Suppressor macrophage treated with lipopolysaccharide for 1 hour (primary cell): ENCODE measurements at regions not wholly inside any gene's neighbourhood (a gene's known extent, or its start where the extent isn't known, plus 50 kb on each side); places are given as distances from the start of the nearest gene placed in this dataset.
A peak's percentile ranks its signal among the peaks of the same experiment; 100 is the strongest.
"Not testable (repeated sequence)": the region's sequence is repeated elsewhere in the genome, so short reads cannot be mapped to it uniquely, and the experiment has no call there.

Experiments
- DNase-seq, 3 donors: peaks; one replicate each; pipeline ENCODE4 v3.0.0-alpha.2; 2020 to 2022

DNA sequence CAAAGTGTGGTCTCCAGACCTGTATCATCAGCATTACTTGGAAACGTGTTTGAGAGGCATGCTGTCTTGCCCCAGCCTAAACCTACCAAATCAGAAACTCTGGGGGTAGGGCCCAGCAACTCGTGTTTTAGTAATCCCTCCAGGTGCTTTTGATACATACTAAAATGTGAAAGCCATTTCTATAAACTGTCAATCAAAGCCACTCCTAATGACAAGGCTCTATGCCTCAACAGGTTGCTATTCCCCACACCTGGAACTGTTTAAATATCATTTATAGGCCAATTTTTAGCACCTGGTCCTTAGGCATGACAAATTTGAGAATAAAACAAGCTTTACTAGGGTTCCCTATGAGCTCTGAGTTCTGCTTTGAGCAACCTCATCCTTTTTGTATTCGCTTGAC is 158.7 kb upstream of the NR5A2 start:
- DNase-seq, result no peak

DNA sequence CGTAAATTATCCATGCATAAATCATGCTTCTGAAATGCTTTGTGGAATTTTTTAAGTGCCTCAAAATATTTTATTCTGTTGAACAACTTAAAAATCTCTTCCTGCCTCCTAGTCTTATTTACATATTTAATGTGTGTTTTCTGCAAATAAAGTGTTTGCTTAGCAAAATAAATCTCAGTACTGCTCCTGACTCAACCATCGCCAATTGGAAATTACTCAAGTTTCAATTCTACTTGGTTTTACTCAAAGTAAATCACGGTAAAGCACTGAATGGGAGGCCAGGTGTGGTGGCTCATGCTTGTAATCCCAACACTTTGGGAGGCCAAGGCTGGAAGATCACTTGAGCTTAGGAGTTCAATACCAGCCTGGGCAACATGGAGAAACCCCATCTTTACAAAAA is 152.2 kb upstream of the NR5A2 start:
- DNase-seq, result no peak

DNA sequence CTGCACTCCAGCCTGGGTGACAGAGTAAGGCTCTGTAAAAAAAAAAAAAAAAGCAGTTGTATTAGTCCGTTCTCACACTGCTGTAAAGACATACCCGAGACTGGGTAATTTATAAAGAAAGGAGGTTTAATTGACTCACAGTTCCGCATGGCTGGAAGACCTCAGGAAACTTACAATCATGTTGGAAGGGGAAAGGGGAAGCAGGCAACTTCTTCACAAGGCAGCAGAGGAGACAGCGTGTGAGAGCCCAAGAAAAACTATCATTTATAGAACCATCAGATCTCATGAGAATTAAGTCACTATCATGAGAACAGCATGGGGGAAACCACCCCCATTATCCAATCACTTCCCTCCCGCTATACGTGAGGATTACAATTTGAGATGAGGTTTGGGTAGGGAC is 151.7 kb upstream of the NR5A2 start:
- DNase-seq, result peak in 2 of 3 donors; percentile 24 to 27

DNA sequence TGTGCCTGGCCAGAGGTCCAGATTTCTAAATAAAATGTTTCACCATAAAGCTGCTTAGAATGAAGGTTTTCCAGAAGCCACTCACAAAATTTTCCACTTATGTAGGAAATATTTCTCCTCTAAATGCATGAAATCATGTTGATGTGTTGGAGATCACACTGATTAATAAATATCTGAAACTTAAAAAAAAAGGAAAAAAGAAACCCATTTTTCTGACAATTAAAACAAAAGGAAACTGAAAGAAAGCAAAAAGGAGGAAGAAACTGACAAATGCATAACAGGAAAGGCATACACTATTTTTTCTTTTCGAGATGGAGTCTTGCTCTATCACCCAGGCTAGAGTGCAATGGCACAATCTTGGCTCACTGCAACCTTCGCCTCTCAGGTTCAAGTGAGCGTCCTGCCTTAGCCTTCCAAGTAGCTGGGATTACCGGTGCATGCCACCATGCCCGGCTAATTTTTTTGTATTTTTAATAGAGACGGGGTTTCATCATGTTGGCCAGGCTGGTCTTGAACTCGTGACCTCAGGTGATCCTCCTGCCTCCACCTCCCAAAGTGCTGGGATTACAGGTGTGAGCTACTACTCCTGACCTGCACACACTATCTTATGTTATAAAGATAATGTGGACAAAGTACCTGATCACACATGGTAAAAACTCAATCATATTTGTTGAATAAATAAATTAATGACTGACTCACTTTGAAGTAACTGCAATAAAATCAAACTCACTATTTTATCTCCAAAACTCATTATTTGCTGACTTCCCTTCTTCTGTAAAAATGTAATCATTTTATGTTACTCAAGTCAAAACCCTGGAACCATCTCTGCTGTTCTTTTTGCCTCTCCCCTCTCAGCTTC is 149.8 kb upstream of the NR5A2 start:
- peak in 2 of 3 donors; percentile 46 to 61 for DNase-seq

DNA sequence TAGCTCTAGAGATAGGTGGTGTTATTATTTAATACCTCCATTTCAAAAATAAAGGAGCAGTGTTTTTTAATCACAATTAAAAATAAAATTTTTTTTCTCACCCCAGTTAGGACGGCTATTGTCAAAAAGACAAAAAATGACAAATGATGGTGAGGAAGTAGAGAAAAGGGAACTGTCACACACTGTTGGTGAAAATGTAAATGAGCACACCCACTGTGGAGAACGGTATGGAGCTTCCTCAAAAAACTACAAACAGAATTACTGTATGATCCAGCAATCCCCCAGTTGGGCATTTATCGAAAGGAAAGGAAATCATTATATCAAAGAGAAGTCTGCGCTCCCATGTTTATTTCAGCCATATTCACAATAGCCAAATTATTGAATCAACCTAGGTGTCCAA is 148.7 kb upstream of the NR5A2 start:
- peak; percentile 61 to 78 (median 77) for DNase-seq

DNA sequence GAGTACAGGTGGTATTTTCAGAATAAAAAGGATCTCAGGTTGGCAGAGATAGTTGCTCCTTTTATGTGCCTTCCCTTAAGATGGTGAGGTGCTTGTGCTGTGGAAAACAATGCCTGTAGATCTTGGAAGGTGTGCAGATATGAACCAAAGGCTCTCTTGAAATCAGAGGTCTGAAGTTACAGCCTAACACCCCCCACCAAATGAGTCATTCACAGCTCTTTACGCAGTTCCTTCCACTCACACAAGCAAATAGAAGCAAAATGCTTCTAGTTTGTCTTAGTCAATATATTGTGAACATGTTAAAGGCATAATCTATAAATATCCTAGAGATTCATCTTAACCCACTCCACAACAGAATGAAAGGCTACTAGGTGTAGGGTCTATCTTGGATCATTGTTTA is 128.9 kb upstream of the NR5A2 start:
- DNase-seq, result peak in 2 of 3 donors; percentile 21 to 32

DNA sequence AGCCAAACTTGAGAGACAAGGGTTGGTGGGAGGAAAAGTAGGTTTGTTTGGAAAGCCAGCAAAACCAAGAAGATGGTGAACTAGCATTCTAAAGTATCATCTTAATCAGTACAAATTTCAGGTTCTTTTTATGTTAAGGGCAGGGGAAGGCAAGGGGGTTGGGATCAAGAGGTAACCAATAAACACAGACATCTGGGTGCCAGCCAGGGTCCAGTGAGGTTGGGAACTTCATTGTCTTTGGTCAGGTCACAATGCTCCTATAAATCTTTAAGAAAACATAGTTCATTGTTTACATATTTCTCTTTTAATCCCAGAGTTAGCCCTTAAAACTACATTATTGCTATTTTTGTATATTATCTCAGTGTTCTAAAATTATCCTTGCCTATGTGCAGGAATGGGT is 126.2 kb upstream of the NR5A2 start:
- DNase-seq, result no peak

DNA sequence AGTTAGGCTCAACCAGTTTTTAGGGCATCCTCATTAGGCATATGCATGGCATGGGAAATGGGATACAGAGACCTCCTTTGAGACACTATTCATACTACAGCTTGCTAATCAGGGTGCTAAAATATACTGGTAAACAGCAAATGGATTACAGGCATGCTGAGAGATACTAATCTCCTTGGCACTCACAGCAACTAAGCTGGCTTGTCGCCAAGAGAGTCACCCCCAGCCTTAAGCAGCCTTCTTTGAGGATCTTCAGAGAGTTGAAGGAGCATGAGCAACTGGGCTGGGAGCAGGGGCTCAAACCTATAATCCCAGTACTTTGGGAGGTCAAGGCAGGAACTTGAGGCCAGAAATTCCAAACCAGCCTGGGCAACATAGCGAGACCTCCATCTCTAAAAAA is 120.1 kb upstream of the NR5A2 start:
- no peak for DNase-seq

DNA sequence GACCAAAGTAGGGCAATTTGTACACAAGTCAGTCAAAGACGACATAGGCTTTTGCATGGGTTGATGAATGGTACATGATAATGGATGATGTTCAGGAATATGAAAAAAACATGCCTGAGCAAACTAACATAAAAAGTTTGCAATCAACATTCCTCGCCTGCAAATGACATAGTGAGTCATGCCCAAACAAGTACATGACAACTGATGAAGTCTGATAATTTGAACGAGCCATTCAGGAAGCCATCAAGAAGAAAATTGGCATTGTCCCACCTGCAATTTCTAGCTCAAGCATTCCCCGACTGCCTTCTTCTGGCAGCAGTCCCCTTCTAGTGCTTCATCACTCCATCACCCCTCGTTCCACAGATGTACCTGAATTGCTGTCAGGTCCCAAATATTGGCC is 118.4 kb upstream of the NR5A2 start:
- no peak for DNase-seq

DNA sequence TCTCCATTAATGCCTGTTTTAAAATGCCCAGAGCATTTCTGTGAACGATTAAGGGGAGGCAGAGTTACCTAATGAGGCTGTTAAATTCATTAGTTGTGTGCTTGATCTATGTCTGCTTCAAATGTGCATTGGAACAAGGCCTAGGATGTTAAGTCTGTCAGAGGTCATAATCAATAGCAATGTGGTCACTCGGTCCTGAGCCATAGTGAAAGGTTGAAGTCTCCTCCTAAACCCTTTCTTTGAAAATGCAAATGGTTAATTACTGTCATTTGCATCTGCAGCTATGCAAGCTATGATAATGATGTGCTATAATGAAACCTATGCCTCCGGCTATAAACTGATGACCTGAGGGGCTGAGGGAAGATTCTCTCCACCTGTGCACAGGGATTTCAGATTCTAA is 114.2 kb upstream of the NR5A2 start:
- no peak for DNase-seq

DNA sequence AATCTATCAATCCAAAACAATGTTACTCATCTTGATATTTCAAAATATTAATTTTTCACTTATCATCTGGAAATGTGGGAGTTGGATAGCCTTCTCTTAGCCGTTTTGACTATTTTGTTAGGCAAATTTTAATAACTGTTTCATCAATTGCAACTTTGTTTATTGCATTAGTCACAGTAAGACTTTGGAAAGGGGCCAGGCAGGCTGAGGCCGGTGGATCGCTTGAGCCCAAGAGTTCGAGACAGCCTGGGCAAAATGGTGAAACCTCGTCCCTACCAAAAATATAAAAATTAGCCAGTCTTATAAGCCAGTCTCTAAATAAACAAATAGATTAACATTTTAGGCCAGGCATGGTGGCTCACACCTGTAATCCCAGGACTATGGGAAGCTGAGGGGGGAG is 113.0 kb upstream of the NR5A2 start:
- DNase-seq, result no peak

DNA sequence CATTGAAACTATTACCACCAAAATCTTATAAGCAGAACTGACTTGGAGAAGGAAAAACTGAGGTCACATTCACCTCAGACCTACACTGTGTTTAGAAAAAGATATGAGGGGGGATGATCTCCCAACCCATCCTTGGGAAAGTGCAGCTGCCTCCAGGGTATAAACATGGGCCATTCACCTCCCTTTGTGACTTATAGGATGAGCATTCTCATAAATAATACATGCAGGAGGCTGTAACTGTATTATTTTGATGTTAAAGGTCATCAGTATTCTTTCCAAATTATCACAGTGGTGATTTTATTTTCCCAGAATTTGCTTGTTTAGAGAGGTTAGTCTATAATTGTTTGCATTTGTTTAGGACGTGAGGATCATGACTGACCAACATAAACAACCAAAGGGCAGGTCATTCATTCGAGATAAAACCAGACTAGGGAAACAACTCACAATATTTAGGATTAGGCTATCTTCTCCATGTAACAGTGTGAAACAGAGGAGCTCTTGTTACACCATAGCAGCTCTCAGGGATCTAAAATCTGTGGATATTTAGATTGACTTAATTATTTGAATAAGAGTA is 109.2 kb upstream of the NR5A2 start:
- DNase-seq, result no peak

DNA sequence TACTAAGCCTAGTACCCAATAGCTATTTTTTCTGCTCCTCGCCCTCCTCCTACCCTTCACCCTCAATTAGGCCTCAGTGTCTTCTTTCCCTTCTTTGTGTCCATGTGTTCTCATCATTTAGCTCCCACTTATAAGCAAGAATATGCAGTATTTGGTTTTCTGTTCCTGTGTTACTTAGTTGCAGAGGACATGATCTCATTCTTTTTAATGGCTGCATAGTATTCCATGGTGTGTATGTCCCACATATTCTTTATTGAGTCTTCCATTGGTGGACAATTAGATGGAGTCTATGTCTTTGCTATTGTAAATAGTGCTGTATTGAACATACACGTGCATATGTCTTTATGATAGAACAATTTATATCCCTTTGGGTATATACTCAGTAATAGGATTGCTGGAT is 106.9 kb upstream of the NR5A2 start:
- DNase-seq, result no peak

DNA sequence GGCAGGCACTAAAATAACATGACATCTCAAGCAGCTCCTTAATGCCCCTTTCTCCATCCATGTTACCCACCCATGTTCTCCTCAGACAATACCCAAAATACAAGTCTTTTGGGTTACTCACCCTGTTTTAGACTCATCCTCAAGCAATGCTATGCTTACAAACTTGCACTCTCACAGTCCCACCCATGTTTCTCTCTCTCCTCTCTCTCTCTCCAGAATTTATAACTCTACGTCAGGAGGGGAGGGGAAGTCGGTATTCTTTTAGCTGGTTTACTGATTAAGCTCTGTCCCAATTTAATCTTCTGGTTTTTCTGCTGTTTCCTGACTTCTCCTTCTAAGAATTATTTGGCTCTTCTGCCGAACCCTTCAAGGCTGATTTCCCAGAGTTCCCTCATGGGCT is 98.0 kb upstream of the NR5A2 start:
- no peak for DNase-seq

DNA sequence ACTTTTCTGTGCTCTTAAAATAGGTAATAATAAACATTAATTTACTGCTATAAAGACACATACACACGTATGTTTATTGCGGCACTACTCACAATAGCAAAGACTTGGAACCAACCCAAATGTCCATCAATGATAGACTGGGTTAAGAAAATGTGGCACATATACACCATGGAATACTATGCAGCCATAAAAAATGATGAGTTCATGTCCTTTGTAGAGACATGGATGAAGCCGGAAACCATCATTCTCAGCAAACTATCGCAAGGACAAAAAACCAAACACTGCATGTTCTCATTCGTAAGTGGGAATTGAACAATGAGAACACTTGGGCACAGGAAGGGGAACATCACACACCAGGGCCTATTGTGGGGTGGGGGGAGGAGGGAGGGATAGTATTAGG is 97.4 kb upstream of the NR5A2 start:
- DNase-seq, result not testable (repeated sequence)

DNA sequence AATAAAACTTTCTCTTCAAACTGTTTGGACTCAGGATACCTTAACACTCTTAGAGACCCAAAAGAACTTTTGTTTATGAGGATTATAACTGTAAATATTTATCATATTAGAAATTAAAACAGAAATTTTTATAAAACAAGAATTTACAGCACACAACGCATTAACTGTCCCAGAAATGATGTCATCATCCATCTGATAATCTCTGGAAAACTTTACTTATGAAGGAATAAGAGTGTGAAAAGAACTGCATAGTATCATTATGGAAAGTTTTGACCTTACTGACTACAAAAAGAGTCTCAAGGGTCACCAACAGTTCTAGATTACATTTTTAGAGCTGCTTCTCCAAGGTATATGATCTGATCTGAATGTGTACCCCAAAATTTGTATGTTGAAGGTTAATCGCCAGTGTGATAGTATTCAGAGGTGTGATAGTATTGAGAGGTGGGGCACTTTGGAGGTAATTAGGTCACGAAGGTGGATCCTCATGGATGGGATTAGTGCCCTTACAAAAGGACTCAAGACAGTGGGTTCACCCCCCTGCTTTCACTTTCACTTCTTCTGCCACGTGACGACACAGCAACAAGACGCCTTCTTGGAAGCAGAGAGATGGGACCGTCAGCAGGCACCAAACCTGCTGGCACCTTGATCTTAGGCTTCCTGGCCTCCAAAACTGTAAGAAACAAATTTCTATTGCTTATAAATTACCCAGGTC is 95.7 kb upstream of the NR5A2 start:
- DNase-seq, result peak; percentile 48 to 63 (median 55)

DNA sequence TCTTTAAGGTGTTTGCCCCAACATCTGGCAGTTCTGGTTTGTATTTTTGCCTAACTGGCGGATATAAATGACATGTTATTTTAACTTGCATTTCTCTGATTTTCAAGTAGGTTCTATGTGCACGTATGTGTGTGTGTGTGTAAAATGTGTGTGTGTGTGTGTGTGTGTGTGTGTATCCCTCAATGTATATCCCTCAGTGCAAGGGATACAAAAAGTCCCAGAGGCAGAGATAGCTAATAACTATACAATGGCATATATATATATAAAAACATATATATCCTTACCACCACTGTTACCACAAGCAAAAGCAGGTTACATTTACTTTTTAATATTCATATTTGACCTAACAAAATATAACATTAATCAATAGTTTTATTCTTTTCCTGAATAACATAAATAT is 95.0 kb upstream of the NR5A2 start:
- no peak for DNase-seq

DNA sequence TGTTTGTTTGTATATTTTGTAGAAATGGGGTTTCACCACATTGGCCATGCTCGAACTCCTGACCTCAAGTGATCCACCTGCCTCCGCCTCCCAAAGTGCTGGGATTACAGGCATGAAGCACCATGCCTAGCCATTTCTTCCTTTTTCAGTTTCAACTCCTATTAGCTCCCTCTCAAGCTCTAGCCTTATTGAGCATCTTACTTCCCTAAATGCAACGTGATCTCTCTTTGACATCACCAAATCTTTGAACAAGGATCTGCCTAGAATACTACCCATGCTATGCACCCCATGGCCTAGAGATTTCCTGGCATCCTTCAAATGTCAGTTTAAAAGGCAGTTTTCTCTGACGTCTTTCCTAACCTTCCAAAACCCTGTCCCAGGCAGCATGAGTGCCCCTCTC is 91.1 kb upstream of the NR5A2 start:
- DNase-seq, result peak; percentile 35 to 39 (median 38)

DNA sequence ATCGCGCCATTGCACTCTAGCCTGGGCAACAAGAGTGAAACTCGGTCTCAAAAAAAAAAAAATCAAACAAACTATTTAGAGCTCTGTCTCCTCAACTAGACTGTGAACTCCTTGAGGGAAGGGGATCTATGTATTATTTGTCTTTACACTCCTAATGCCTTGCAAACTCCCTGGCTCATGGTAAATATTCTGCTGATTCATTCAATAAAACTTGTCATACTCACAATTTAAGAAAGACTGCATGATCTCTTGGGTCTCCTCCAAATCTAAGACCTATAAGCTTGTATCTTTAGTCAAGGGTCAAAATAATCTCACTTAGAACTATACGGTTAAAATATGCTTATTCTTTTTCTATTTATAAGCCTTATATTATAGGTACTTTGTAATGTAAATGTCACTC is 90.3 kb upstream of the NR5A2 start:
- DNase-seq, result no peak

DNA sequence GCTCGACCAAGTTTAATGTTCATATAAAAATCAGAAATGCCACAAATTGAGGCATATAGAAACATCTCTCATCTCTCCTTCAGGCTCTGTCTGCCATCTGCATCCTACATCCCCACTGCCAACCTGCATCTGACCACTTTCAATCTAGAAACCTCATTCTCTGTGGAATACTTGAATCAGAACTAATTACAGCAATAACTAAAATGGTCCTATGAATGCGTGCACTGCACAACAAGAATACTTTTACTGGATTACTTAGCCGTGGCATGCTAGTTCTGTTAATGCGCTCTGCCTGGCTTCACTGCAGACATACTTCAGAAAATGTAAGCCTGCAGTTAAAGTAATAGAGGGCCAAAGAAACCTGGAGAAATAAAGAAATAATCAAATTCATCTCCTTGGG is 89.8 kb upstream of the NR5A2 start:
- no peak for DNase-seq

DNA sequence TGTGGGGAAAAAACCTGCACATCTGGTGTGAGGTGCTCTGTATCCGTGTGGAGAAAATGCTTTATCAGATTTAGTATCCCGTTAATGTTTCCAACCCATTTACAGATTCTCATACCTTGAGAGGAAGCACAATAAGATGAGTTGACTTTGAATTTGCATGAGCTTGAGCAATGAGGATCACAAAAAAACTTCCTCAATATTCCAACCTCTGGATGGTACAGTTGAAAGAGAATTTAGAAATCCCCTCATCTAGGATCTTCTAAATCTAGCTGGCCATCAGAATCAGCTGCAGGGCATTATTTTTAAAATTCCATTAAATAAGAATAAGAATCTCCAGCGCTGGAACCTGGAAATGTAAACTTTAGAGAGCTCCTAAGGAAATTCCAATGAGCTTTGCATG is 82.5 kb upstream of the NR5A2 start:
- DNase-seq, result peak; percentile 38 to 65 (median 62)

DNA sequence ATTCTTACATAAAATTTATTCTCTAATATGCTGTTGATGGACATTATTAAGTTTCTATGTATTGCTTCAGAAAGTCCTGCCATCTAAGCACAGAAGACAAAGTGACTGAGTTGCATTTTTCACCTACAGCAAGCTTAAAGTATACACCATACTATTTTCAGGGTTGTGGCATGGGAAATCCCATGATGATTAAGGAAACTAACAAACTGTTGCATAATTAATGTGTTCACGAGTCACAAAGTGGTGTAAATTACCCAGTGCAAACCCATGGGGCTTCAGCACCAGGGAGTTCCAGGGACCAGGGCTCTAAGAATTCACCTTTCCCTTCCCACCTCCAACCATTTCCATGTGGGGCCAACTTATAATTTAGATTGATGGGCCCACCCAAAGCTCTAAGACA is 81.9 kb upstream of the NR5A2 start:
- DNase-seq, result peak; percentile 55 to 81 (median 74)

DNA sequence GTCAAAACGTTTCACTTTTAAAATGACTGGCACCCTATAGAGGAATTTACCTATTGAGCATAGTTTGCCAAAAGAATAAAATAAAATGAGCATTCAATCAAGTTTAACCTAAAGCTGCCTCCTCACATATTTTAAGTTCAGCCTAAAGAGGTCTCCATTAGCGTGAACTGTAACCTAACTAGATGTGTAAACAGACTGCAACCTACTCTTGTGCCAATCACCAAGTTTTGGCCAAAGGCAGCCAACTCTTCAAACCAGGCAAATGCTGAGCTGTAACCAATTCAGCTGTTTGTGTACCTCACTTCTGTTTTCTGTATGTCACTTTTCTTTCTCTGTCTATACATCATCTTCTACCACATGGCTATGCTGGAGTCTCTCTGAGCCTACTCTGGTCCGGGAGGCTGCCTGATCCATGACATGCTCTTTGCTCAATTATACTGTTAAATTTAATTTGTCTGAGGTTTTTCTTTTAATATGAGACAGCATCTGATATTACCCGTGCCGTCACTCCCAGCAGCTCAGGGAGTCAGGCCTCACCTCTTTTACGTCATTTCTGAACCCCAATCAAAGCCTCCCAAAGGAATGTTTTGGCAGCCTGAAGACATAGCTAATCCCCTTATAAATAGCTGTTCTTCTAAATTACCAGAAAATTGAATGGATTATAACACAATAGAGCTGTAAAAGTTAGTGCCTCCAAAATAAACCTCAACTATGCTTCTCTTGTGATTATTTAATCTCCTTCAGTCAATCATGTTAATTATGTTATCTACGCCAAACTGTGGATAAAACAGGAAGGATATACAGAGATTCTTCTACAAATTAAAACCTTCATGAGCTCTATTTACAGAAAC is 81.0 kb upstream of the NR5A2 start:
- DNase-seq, result peak in 1 of 3 donors; percentile 1
